CD4-positive, alpha-beta T cell (primary cell): ENCODE measurements at regions not wholly inside any gene's neighbourhood (a gene's known extent, or its start where the extent isn't known, plus 50 kb on each side); places are given as distances from the start of the nearest gene placed in this dataset.

ENCODE experiments used
- ATAC-seq: fragments of 200-7000 bp; cut with Tn5 transposase; one replicate; pipeline ENCODE4 v1.10.0; 2022; ENCODE audit warnings: mild to moderate bottlenecking; ENCODE audit not compliant: poor library complexity
- CTCF ChIA-PET: fragments of 350-600 bp; sonication (Branson Sonifier 250); formaldehyde crosslinking; loops from one replicate; lab custom pipeline; 2021; ENCODE audit warnings: antibody characterized with exemption, inconsistent platforms; lab: Charles Lee
- POLR2A ChIA-PET: fragments of 350-600 bp; sonication (Branson Sonifier 250); formaldehyde crosslinking; loops from one replicate; lab custom pipeline; 2021; ENCODE audit warnings: antibody characterized with exemption, inconsistent platforms; lab: Charles Lee
- DNase-seq, 14 experiments: peaks; one replicate each; pipeline ENCODE4 v3.0.0-alpha.2; 2013 to 2020; ENCODE audit warnings: mixed read lengths in 2 of 14
- H3K27ac ChIP-seq, 2 donors: one replicate each; pipeline versions ENCODE4 v1.5.1 to v1.7.0; 2013; ENCODE audit warnings: low read length in 2 of 2, low read depth in 1 of 2, mild to moderate bottlenecking in 1 of 2
- H3K27me3 ChIP-seq, 2 experiments: 1 replicate in 1 of 2; 2 replicates in 1 of 2; pipeline versions ENCODE4 v1.6.1 to v1.7.0; 2013; ENCODE audit warnings: low read length in 2 of 2, control low read depth in 1 of 2, mild to moderate bottlenecking in 1 of 2, moderate library complexity in 1 of 2; ENCODE audit not compliant: insufficient read depth in 2 of 2, control insufficient read depth in 1 of 2
- H3K36me3 ChIP-seq: one replicate; pipeline ENCODE4 v1.6.1; 2013; ENCODE audit warnings: low read length, control low read depth; ENCODE audit not compliant: insufficient read depth
- H3K4me1 ChIP-seq: one replicate; pipeline ENCODE4 v1.6.1; 2013; ENCODE audit warnings: low read length, control low read depth; ENCODE audit not compliant: insufficient read depth
- H3K4me3 ChIP-seq: one replicate; pipeline ENCODE4 v1.5.1; 2013; ENCODE audit warnings: mild to moderate bottlenecking, low read length, moderate library complexity
- H3K9me3 ChIP-seq, 2 experiments: 1 replicate in 1 of 2; 2 replicates in 1 of 2; pipeline versions ENCODE4 v1.6.1 to v1.7.0; 2013; ENCODE audit warnings: low read length in 2 of 2, mild to moderate bottlenecking in 2 of 2, control low read depth in 1 of 2, moderate library complexity in 1 of 2; ENCODE audit not compliant: control insufficient read depth in 1 of 2, insufficient read depth in 1 of 2
- H3K27ac Mint-ChIP-seq: one replicate; pipeline ENCODE4 v1.8.0; 2020; ENCODE audit warnings: mixed read lengths
- H3K27me3 Mint-ChIP-seq: one replicate; pipeline ENCODE4 v1.8.0; 2021; ENCODE audit warnings: mixed read lengths
- H3K36me3 Mint-ChIP-seq: one replicate; pipeline ENCODE4 v1.8.0; 2021; ENCODE audit warnings: low read depth, mixed read lengths
- H3K4me1 Mint-ChIP-seq: one replicate; pipeline ENCODE4 v1.8.0; 2021; ENCODE audit warnings: low read depth, mixed read lengths
- H3K4me3 Mint-ChIP-seq: one replicate; pipeline ENCODE4 v1.8.0; 2020; ENCODE audit warnings: mild to moderate bottlenecking, mixed read lengths
- H3K9me3 Mint-ChIP-seq: one replicate; pipeline ENCODE4 v1.8.0; 2020; ENCODE audit warnings: mixed read lengths
- intact Hi-C, 2 experiments: fragments of 100-400 bp; cut with DNase I in 1 of 2; cut with micrococcal nuclease in 1 of 2; formaldehyde crosslinking; loops; one replicate each; pipeline versions ENCODE4 v1.15.1 to v1.9.0; 2023 to 2025; cut with DNase I, micrococcal nuclease
- TF ChIP-seq, protein P1 (sequence below): fragments of 200-600 bp; IDR thresholded peaks from one replicate; pipeline ENCODE4 v1.8.0; 2022; ENCODE audit warnings: antibody characterized with exemption, mild to moderate bottlenecking

DNA sequence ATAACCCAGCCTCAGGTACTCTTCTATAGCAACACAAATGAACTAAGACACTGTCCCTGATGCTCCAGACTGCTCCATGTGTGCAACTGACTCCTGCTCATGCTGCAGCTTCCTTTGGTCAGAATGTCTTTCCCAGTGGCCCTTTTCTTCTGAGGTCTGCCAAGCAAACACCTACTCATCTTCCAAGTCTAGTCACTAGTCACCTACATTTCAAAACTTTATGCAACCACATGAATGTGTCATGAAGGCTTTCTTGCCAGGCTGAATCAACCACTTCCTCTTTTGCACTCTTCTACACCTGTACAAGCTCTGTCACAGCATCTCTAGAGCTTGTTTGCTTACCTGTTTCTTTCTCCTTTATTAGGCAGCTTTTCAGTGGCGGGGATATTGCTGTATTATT lies 75.8 kb downstream of the LSMEM1 start:
- Mint-ChIP-seq H3K27me3 (no peaks in the 10 kb centered on the region), H3K4me3 (no peak overlapping the region), H3K4me1 (peaks cover 9% of the 10 kb centered on the region), H3K9me3 (no peaks in the 10 kb centered on the region), H3K27ac (no peak overlapping the region), H3K36me3 (no peaks in the 10 kb centered on the region)
- H3K4me1 ChIP-seq: peaks cover 6% of the 10 kb centered on the region
- H3K36me3 ChIP-seq: no peaks in the 10 kb centered on the region
- H3K27ac ChIP-seq: no peak overlapping the region
- intact Hi-C loops: no loop called here
- ATAC-seq (peak; percentile 43), DNase-seq (peak in 2 of 14 experiments; percentile 17 to 21)
- H3K27me3 ChIP-seq: no peaks in the 10 kb centered on the region
- TF ChIP-seq, protein P1, sequence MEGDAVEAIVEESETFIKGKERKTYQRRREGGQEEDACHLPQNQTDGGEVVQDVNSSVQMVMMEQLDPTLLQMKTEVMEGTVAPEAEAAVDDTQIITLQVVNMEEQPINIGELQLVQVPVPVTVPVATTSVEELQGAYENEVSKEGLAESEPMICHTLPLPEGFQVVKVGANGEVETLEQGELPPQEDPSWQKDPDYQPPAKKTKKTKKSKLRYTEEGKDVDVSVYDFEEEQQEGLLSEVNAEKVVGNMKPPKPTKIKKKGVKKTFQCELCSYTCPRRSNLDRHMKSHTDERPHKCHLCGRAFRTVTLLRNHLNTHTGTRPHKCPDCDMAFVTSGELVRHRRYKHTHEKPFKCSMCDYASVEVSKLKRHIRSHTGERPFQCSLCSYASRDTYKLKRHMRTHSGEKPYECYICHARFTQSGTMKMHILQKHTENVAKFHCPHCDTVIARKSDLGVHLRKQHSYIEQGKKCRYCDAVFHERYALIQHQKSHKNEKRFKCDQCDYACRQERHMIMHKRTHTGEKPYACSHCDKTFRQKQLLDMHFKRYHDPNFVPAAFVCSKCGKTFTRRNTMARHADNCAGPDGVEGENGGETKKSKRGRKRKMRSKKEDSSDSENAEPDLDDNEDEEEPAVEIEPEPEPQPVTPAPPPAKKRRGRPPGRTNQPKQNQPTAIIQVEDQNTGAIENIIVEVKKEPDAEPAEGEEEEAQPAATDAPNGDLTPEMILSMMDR: no peak
- CTCF ChIA-PET: no interaction called here
- no peak overlapping the region for H3K4me3 ChIP-seq
- H3K9me3 ChIP-seq: no peaks in the 10 kb centered on the region
- POLR2A ChIA-PET: no interaction called here

GRCh38 chr7:112566442-112567324 lies 85.9 kb downstream of the LSMEM1 start:
- no peak overlapping the region for H3K27ac ChIP-seq
- intact Hi-C loops: no loop called here
- DNase-seq: no peak
- Mint-ChIP-seq H3K36me3 (no peaks in the 10 kb centered on the region), H3K27ac (no peak overlapping the region), H3K4me1 (no peaks in the 10 kb centered on the region), H3K4me3 (no peak overlapping the region), H3K27me3 (no peaks in the 10 kb centered on the region), H3K9me3 (no peaks in the 10 kb centered on the region)
- H3K4me1 ChIP-seq: no peaks in the 10 kb centered on the region
- no peak for ATAC-seq
- TF ChIP-seq, protein P1: no peak
- POLR2A ChIA-PET: no interaction called here
- H3K27me3 ChIP-seq: peaks cover 0 to 5% of the 10 kb centered on the region in 2 experiments
- H3K9me3 ChIP-seq: no peaks in the 10 kb centered on the region
- no peak overlapping the region for H3K4me3 ChIP-seq
- H3K36me3 ChIP-seq: no peaks in the 10 kb centered on the region
- CTCF ChIA-PET: no interaction called here

DNA sequence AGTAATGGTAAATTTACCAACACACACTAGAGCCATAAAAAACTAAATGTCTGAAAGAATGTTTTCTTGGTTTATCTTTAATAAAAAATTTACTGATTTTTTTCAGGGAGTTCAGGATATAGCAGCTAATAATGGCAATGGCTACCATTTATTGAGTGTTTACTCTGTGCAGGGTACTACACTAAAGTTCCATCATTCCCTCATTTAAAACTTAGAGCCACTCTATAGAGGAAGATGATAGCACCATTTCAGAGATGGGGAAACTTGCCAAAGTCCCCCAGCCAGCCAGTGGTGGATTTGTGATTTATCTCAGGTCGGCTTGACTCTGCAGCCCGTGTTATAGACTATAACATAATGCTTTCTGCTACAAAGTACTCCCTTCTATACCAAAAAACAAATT lies 86.6 kb downstream of the LSMEM1 start:
- Mint-ChIP-seq H3K4me3 (no peak overlapping the region), H3K27ac (no peak overlapping the region), H3K9me3 (no peaks in the 10 kb centered on the region), H3K36me3 (no peaks in the 10 kb centered on the region), H3K27me3 (no peaks in the 10 kb centered on the region), H3K4me1 (peaks cover under 1% of the 10 kb centered on the region)
- Histone ChIP-seq H3K36me3 (no peaks in the 10 kb centered on the region), H3K4me3 (no peak overlapping the region), H3K27ac (no peak overlapping the region), H3K9me3 (no peaks in the 10 kb centered on the region), H3K4me1 (no peaks in the 10 kb centered on the region), H3K27me3 (peaks cover 0 to 5% of the 10 kb centered on the region in 2 experiments)
- ChIA-PET POLR2A (no interaction called here), CTCF (no interaction called here)
- intact Hi-C loops: no loop called here
- ATAC-seq (no peak), DNase-seq (no peak)
- TF ChIP-seq, protein P1: no peak
